HL-60 (cell line): ENCODE measurements at regions not wholly inside any gene's neighbourhood (a gene's known extent, or its start where the extent isn't known, plus 50 kb on each side); places are given as distances from the start of the nearest gene placed in this dataset.

Experiments
- DNase-seq, 2 experiments: peaks; one replicate each; pipeline ENCODE4 v3.0.0-alpha.2; 2010 to 2020; ENCODE audit warnings: low read depth in 1 of 2, low spot score in 1 of 2
- H3K27ac ChIP-seq: fragments of 250-450 bp; sonication (Bioruptor Pico); replicated peaks from 2 replicates; pipeline ENCODE4 v1.5.1; 2020; ENCODE audit warnings: mild to moderate bottlenecking, moderate library complexity
- H3K27me3 ChIP-seq: fragments of 250-450 bp; sonication (Bioruptor Pico); 2 replicates; pipeline ENCODE4 v1.5.1; 2021; ENCODE audit warnings: mild to moderate bottlenecking, moderate library complexity; ENCODE audit not compliant: insufficient read depth, poor library complexity, severe bottlenecking
- H3K4me3 ChIP-seq: replicated peaks from 2 replicates; pipeline ENCODE4 v1.5.1; 2011; ENCODE audit warnings: mild to moderate bottlenecking, control low read depth, low read length; ENCODE audit not compliant: insufficient read depth
- GABPA ChIP-seq: IDR thresholded peaks from 2 replicates; pipeline ENCODE4 v1.6.1; 2012; ENCODE audit warnings: low read depth
- POLR2AphosphoS5 ChIP-seq: IDR thresholded peaks from 2 replicates; pipeline ENCODE4 v1.6.1; 2012; ENCODE audit warnings: low read depth
- SPI1 ChIP-seq: IDR thresholded peaks from 2 replicates; pipeline ENCODE4 v1.6.1; 2012; ENCODE audit warnings: low read depth, mild to moderate bottlenecking, borderline replicate concordance
- TF ChIP-seq, protein P1 (sequence below): IDR thresholded peaks from 2 replicates; pipeline ENCODE4 v1.6.1; 2012; ENCODE audit warnings: low read depth; ENCODE audit not compliant: insufficient replicate concordance
- TF ChIP-seq, protein P2 (sequence below): IDR thresholded peaks from one replicate; pipeline ENCODE4 v1.5.1; 2011; ENCODE audit warnings: low read length, control low read depth, inconsistent platforms; ENCODE audit not compliant: insufficient read depth

DNA sequence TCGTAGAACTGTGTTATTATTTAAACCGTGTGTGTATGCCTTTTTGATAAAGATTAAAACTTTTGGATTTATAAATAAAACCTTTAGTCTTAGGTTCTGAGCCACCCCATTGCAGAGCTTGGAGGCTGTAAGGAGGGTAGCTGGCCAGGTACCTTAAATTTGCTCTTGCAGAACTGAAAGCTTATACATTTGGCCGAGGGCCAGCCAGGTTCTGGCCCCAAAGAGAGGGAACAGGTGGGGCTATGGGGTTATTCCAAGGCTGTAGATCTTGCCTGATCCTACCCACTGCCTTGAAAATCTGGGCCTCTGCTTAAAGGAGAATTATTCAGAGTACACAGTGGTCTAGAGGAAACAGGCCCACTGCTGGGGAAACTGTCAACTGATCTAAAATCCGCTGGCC is 59.6 kb downstream of the CAMK2N1 start:
- Histone ChIP-seq H3K27ac (no peak overlapping the region), H3K27me3 (no peaks in the 10 kb centered on the region), H3K4me3 (no peak overlapping the region)
- TF ChIP-seq, protein P1, sequence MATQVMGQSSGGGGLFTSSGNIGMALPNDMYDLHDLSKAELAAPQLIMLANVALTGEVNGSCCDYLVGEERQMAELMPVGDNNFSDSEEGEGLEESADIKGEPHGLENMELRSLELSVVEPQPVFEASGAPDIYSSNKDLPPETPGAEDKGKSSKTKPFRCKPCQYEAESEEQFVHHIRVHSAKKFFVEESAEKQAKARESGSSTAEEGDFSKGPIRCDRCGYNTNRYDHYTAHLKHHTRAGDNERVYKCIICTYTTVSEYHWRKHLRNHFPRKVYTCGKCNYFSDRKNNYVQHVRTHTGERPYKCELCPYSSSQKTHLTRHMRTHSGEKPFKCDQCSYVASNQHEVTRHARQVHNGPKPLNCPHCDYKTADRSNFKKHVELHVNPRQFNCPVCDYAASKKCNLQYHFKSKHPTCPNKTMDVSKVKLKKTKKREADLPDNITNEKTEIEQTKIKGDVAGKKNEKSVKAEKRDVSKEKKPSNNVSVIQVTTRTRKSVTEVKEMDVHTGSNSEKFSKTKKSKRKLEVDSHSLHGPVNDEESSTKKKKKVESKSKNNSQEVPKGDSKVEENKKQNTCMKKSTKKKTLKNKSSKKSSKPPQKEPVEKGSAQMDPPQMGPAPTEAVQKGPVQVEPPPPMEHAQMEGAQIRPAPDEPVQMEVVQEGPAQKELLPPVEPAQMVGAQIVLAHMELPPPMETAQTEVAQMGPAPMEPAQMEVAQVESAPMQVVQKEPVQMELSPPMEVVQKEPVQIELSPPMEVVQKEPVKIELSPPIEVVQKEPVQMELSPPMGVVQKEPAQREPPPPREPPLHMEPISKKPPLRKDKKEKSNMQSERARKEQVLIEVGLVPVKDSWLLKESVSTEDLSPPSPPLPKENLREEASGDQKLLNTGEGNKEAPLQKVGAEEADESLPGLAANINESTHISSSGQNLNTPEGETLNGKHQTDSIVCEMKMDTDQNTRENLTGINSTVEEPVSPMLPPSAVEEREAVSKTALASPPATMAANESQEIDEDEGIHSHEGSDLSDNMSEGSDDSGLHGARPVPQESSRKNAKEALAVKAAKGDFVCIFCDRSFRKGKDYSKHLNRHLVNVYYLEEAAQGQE = no peak
- TF ChIP-seq SPI1 = no peak
- TF ChIP-seq POLR2AphosphoS5 = no peak
- TF ChIP-seq GABPA = no peak
- TF ChIP-seq, protein P2, sequence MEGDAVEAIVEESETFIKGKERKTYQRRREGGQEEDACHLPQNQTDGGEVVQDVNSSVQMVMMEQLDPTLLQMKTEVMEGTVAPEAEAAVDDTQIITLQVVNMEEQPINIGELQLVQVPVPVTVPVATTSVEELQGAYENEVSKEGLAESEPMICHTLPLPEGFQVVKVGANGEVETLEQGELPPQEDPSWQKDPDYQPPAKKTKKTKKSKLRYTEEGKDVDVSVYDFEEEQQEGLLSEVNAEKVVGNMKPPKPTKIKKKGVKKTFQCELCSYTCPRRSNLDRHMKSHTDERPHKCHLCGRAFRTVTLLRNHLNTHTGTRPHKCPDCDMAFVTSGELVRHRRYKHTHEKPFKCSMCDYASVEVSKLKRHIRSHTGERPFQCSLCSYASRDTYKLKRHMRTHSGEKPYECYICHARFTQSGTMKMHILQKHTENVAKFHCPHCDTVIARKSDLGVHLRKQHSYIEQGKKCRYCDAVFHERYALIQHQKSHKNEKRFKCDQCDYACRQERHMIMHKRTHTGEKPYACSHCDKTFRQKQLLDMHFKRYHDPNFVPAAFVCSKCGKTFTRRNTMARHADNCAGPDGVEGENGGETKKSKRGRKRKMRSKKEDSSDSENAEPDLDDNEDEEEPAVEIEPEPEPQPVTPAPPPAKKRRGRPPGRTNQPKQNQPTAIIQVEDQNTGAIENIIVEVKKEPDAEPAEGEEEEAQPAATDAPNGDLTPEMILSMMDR = no peak
- no peak for DNase-seq

DNA sequence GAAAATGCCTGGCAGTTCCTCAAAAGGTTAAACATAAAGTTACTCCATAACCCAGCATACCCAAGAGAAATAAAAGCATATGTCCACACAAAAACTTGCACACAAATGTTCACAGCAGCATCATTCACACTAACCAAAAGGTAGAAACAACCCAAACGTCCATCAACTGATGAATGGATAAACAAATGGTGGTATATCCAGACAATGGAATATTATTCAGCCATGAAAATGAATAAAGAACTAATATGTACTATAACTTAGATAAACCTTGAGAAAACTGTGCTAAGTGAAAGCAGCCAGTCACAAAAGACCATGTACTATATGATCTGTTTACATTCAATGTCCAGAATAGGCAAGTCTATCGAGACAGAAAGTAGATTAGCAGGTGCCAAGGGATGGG is 60.4 kb downstream of the CAMK2N1 start:
- Histone ChIP-seq H3K27ac (no peak overlapping the region), H3K4me3 (no peak overlapping the region), H3K27me3 (peaks cover 7% of the 10 kb centered on the region)
- DNase-seq = no peak
- TF ChIP-seq, protein P2 = no peak
- TF ChIP-seq, protein P1 = no peak
- TF ChIP-seq SPI1 (no peak), GABPA (no peak), POLR2AphosphoS5 (no peak)

DNA sequence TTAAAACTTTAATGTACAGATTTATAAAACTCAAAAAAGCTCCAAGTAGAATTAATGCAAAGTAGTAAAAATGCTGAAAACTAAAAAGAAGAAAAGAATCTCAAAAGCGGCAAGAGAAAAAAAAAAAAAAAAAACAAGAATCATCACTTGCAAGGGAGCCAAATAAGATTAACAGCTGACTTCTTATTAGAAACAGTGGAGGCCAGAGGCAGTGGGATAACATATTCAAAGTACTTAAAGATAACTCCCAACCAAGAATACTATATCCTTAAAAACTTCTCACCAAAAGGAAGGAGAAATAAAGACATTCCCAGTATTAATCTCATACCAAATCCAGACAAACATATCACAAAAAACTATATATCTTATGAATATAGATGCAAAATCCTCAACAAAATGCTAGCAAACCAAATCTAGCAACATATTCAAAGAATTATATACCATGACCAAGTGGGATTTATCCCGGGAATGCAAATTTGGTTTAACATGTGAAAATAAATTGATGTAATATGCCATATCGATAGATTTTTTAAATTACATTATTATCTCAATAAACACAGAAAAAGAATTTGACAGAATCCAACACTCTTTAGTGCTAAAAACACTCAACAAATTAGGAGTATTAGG is 62.7 kb downstream of the CAMK2N1 start:
- no peak for DNase-seq
- H3K27me3 ChIP-seq = peaks cover 8% of the 10 kb centered on the region

More for the DNA sequence above, 62.7 kb downstream of the CAMK2N1 start:
- no peak overlapping the region for H3K27ac ChIP-seq
- TF ChIP-seq SPI1 = no peak
- TF ChIP-seq, protein P2 = no peak
- TF ChIP-seq, protein P1 = no peak
- TF ChIP-seq POLR2AphosphoS5 = no peak
- no peak for TF ChIP-seq GABPA
- H3K4me3 ChIP-seq = no peak overlapping the region
